ENCODE measurements at regions not wholly inside any gene's neighbourhood (a gene's known extent, or its start where the extent isn't known, plus 50 kb on each side); places are given as distances from the start of the nearest gene placed in this dataset.
"Not testable (repeated sequence)": the region's sequence is repeated elsewhere in the genome, so short reads cannot be mapped to it uniquely, and the experiment has no call there.

DNA sequence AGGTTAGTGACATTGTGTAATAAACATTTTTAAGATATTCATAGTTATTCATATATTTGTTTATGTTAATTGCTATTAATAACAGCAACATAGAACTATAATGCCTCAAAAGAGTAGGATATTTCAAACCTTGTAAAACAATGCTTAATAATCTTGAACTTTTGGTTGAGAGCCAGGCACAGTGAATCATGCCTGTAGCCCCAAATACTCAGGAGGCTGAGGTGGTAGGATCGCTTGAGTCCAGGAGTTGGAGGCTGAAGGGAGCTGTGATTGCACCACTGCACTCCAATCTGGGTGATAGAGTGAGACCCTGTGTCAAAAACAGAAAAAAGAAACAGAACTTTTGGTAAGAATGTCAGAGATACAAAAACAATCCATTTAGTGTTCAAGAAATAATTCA is 213.9 kb upstream of the SLITRK1 start:
- DNase-seq, result no peak

DNA sequence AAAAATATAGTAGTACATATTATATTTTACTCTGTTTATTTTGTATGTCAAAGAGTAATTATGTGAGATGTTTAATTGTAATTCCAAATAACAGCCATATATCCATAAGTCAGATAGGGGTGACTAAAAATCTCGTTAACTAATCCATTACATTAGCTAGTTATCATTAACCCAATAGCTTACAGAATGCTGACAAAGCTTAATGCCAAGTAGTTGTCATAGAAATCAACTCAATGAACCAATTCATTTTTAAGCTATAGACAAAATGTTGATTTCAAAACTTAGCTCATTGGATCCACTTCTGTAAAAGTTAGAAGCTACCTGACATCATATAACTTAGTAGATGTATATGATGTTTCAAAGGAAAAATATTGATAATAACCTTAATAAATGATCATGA is 206.7 kb upstream of the SLITRK1 start:
- no peak for DNase-seq

DNA sequence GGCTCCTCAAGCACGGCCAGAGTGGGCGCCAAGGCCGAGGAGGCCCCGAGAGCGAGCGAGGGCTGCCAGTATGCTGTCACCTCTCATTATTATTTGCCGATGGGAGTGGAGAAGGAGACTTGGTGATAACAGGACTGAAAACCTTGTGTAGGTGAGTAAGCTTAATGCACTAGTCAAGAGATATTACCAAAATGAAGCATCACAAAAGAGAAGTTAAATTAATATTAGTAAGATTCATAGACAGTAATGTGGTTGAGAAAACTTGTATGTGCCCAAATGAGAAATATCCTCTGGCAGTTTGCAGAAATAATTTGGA is 204.5 kb upstream of the SLITRK1 start:
- DNase-seq, result no peak

DNA sequence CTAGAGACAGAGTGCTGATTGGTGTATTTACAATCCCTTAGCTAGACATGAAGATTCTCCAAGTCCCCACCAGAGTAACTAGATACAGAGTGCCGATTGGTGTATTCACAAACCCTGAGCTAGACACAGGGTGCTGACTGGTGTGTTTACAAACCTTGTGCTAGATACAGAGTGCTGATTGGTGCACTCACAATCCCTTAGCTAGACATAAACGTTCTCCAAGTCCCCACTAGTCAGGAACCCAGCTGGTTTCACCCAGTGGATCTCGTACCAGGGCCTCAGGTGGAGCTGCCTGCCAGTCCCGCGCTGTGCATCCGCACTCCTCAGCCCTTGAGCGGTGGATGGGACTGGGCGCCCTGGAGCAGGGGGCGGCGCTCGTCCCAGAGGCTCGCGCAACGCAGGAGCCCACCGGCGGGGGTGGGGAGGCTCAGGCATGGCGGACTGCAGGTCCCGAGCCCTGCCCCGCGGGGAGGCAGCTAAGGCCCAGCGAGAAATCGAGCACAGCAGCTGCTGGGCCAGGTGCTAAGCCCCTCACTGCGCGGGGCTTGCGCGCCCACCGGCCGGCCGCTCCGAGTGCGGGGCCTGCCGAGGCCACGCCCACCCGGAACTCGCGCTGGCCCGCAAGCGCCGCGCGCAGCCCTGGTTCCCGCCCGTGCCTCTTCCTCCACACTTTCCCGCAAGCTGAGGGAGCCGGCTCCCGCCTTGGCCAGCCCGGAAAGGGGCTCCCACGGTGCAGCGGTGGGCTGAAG is 204.0 kb upstream of the SLITRK1 start:
- not testable (repeated sequence) for DNase-seq

DNA sequence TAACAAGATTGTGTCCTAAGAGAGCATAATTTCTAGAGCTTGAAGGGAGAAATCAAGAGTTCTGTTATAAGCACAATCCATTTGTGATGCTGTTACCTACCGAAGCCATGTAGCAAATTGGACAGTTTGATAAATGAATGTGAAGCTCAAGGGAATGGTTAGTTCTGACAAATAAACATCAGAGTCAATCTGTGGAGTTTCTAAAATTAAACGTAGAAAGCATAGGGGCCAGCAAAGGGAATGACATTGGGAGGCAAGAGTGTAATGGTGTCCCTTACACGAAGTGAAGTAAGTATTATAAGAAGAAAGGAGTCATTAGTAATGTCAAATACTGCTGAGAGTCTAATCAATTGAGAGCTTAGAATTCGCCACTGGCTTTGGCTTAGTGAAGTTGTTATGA is 200.2 kb upstream of the SLITRK1 start:
- no peak for DNase-seq

DNA sequence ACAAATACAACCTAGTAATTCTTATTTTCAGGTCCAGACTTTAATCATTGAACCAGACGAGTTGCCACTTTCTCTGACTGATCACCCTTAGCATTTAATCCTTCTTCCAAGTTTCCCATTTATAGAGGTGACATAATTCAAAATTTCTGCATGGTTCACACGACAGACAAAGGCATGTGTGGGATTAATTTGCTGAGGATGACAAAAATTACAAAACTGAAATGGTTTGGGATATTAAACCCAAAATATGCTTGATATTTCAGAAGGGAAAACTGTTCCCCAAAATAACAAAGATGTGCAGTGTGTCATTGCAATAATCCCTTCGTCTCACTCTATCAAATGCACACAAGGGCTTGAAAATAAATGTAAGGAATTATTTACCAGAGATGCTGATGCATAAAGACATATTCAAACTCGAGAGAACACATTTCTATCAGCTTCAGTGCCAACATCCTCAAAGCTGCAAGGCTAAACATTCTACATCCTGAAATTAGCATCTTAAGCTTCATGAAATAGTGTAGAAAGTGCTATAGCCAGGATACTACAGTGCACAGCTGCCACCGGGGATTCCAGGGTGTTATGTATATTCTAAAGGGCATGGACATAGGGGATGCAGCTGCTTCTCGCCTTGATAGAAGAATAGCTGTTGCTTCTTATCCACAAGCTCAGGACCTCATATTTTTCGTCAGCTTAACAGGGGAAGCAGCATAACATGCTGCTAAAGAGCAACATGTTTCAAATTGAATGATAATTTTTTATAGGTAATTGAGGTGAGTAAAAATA is 198.7 kb upstream of the SLITRK1 start:
- peak; percentile 4 for DNase-seq

GRCh38 chr13:84077271-84077670 is 195.0 kb upstream of the SLITRK1 start:
- no peak for DNase-seq

- DNase-seq, result no peak
Measured at GRCh38 chr13:84076280-84076679, 194.0 kb upstream of the SLITRK1 start.

DNA sequence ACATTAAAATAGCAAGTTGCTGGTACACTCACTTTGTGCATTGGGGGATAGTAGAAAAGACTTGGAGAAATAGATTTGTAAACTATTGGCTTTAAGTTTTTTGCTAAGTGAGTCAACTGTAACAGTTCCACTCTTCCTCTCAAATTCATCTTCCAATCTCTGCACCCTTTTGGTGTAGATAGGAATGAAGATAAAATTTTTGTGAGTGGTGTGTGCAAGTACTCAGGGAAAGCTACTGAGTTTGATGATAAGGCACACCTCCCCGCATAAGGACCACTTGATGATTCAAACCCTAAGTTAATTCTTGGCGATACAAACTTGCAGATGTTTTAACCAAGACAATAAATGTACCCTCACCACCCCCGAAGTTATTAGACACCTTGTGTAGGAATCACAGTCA is 168.3 kb upstream of the SLITRK1 start:
- no peak for DNase-seq

- DNase-seq, result no peak
Measured at GRCh38 chr13:84049443-84050219, 167.4 kb upstream of the SLITRK1 start.

DNA sequence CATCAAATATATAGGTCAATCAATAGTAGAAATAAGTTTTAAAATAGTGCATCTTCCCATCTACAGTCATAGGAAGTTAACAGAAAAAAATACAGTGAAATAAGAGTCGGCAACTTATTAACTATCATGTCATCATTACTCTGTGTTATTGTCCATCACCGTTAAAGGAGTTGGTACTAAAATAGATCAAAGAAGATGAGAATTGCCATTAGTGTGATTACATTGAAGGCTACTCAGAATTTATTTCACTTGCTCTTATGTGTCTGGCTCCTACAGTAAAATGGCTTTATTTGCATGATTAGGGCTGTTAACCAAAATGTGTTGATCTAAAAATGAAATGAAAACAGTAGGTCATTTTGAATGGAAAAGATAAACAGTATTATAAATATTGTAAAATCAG is 162.5 kb upstream of the SLITRK1 start:
- DNase-seq, result no peak

- peak; percentile 50 for DNase-seq
Measured at GRCh38 chr13:84038001-84038400, 155.7 kb upstream of the SLITRK1 start.

DNA sequence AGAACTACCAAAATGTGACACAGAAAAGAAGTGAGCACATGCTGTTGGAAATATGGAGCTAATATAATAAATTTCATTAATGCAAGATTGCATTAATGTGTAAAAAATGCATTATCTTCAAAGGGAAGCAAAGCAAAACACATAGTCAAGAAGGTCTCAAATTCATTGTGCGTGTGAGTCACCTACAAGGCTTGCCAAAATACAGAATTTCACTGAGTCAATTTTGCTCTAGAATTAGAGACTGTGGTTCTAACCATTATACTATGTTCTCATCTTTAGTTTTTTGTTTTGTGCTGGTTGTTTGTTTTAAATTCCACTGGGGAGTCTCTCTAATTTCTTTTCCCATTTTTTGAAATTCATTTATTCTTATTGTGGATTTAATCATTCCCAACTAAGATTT is 149.8 kb upstream of the SLITRK1 start:
- DNase-seq, result no peak

GRCh38 chr13:84031120-84031519 is 148.8 kb upstream of the SLITRK1 start:
- no peak for DNase-seq

DNA sequence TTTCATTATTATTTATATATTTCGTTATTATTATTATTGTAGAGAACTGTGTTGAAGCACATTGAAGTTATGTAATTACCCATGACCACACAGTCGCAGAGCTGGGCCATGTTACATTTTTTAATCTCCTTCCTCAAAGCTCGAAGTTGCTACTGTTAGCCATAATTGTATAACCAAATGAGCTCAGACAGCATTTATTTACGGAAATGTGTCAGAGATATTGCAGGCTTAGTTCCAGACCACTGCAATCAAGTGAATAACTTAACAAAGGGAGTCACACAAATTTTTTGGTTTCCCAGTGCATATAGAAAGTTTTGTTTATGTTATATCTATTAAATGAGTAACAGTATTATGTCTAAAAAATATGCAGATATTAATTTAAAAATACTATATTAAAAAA is 147.1 kb upstream of the SLITRK1 start:
- no peak for DNase-seq

DNA sequence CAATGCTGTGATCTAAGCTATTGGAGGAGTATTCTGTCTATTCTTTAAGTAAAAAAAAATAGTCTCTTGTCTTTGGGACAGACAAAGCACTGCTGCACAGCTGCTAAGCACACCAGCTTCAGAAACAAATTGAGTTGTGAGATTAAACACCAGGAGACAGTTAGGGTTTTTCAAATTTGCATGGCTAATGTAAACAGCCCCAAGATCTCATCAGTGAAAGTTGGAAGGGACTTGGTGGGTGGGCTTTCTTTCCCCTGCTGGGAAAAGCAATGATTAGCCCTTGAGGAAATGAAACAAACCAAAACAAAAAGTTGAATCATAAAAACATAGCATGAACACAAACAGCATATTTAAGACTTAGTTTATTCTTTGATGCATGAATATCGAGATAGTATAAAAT is 143.6 kb upstream of the SLITRK1 start:
- DNase-seq, result peak; percentile 33

DNA sequence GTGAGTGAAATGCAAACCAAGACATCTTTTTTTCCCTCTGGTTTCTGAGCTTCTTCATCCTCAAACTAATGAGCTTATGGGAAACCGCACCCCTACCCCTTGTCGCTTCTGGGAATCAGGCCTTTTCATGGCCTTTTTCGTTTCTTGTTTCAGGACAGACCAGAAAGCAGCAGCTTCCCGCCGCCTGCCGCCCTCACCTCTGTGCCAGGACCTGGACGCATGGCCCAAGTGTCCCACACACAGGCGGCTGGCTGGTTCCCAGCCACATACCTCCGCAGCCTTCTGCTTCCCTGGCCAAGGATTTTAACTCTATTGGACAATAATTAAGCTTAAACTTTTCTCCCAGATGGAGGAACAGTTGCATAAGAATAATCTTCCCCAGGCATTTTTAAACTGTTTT is 114.1 kb upstream of the SLITRK1 start:
- no peak for DNase-seq

DNA sequence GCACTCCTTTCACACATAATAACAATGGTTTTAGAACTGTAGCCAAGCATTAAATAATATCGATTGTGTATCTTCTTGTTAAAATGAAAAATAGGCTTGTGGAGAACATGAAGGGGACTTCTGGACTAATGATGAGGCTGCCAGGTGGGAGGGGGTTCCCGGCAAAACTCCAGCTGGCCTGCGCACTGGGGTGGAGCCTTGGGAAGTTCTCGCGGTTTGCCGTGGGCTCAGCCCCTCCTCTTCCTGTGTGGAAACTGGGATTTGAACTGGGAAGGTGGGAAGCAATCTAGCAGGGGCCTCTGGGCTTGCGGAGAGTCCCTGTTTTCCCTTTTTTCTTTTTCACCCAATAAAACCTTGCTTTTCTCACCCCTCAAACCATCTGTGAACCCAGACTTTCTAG is 113.7 kb upstream of the SLITRK1 start:
- DNase-seq, result no peak

DNA sequence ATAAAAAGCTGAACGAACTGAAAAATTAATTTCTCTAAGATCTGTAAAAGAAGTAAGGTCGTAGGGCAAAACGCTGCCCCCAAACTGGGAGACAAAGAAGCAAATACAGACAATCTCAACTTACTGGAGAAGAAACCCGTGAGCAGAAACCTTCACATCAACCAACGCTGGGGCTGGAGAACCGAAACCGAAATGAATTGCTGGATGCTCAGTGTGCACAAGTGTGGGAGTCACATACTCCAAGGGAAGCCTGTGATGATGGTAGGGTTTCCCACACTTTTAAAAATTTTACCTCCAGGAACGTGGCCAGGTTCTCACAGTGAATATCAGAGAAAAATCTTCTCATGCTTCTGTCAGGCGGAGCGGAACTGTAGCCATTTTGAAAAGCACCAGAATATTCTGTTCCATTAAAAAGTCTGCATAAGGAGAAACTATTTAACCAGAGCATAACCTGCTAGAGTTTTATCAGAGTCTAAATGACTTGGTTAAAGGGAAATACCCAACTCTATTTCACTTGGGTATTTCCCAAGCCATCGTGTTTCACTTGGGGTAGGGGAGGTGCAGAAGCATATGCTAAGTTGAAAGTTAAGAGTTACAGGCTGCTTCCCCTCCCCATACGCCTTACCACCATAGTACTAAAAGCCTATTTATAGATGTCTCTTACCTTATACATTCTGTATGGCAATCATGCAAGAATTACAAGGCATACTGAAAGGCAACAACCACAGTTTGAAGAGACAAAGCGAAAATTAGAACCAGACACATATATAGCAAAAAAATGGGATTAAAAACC is 110.5 kb upstream of the SLITRK1 start:
- DNase-seq, result no peak

GRCh38 chr13:83987394-83987793 is 105.1 kb upstream of the SLITRK1 start:
- no peak for DNase-seq

DNA sequence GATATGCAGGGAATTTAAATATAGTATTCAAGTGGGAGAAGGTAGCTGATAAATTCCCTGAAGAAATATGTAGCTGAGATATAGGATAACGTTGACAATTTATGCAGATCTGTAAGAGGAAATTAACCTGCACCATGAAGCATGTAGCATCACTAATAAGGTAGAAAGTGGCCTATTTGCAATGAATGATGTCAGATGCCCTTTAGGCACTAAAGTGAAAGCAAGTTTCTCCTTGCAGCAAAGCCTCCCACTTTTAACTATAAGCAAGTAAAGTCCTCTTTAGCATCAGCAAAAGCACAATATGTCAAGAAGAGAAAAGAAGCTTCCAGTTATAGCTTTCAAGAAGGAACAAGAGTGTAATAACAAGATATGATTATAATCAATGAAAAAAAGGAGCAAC is 102.5 kb upstream of the SLITRK1 start:
- DNase-seq, result no peak

DNA sequence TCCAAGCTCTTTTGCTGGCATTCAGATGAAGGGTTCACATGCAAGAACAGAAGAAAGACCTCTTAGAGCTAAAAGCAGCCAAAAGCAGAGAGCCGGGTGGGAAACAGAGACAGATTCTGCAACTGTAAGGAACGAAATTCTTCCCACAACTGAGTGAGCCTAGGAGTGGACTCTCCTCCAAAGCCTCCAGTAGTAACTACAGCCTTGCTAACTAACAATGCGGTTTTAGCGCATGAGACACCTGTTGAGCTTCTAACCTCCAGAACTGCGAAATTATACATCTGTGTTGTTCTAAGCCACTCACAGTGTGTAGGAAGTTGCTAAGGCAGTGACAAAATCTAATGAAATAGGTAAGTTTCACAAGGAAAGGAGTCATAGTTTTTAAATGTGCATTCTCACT is 98.1 kb upstream of the SLITRK1 start:
- DNase-seq, result no peak

DNA sequence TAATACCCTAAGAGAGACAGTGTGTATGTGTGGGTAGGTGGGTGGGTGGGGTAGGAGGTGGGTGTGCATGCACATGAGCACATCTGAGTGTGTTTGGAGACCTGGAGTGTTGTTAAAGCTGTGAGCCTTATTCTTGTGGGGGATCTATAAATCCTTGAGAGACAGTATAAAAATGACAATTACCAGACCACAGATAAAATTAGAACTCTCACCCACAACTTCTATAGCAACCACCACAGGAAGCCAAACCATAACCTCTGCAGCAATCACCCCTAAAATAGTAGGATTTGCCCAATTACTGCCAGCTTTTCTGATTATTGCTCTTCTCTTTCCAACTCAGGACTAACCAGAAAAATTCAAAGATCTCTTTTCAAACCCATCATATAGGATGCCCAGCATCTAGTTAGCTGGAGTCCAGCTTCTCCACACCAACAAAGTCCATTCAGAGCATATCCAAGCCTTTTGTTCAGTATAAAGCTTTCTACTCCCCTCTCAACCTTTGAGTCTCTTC is 93.4 kb upstream of the SLITRK1 start:
- DNase-seq, result no peak
